A549 (cell line): ENCODE measurements at regions not wholly inside any gene's neighbourhood (a gene's known extent, or its start where the extent isn't known, plus 50 kb on each side); places are given as distances from the start of the nearest gene placed in this dataset.

Source experiments
- BHLHE40 ChIP-seq: IDR thresholded peaks from 2 replicates; pipeline ENCODE4 v1.6.1; 2012; ENCODE audit warnings: low read depth, low read length, inconsistent platforms
- CEBPB ChIP-seq, 2 experiments: fragments of >200 bp in 1 of 2; sonication (Bioruptor Twin) in 1 of 2; formaldehyde crosslinking in 1 of 2; IDR thresholded peaks; 2 replicates each; pipeline ENCODE4 v1.6.1; 2012 to 2016
- EP300 ChIP-seq, 2 experiments: fragments of >200 bp; sonication (Bioruptor Twin); formaldehyde crosslinking; IDR thresholded peaks; 2 replicates in 1 of 2; 3 replicates in 1 of 2; pipeline ENCODE4 v1.6.1; 2016 to 2017
- KDM1A ChIP-seq: fragments of 200-600 bp; sonication (generic); IDR thresholded peaks from 2 replicates; pipeline ENCODE4 v1.6.1; 2016; ENCODE audit warnings: low read depth, mild to moderate bottlenecking
- POLR2A ChIP-seq: IDR thresholded peaks from 2 replicates; pipeline ENCODE4 v1.6.1; 2012; ENCODE audit warnings: mild to moderate bottlenecking, low read length
- RAD21 ChIP-seq, 2 experiments: fragments of >200 bp in 1 of 2; sonication (Bioruptor Twin) in 1 of 2; formaldehyde crosslinking in 1 of 2; IDR thresholded peaks in 1 of 2; conservative IDR thresholded peaks in 1 of 2; 2 replicates in 1 of 2; 3 replicates in 1 of 2; pipeline ENCODE4 v1.6.1; 2012 to 2018; ENCODE audit warnings: inconsistent platforms in 1 of 2
- TF ChIP-seq, protein P1 (sequence below): fragments of >200 bp; sonication (Bioruptor Twin); formaldehyde crosslinking; IDR thresholded peaks from 3 replicates; pipeline ENCODE4 v1.5.1; 2016

DNA sequence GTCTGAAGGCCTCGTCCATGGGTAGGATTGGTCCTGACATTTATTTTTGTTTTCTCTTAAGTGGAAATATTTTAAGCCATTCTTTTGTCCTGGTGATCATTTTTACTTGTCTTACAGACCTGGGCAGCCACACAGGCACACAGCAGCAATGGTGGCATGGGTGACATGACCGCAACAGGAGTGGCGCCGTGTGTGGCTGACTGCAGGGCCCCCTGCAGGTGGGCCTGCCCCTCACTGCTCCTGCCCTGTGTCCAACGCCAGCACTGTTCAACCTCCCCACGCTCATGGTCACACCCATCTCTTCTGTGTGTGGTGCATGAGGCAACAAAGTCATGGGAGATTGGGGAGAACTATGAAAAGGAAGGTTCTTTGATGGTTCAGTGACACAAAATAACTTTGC lies 151.9 kb downstream of the MYLK4 start:
- no peak for TF ChIP-seq EP300 (IDR thresholded peaks at IDR 0.05)
- no peak for TF ChIP-seq KDM1A
- TF ChIP-seq RAD21 (conservative IDR thresholded peaks at IDR 0.05 in 1 of 2, IDR thresholded peaks at IDR 0.05 in 1 of 2) = no peak
- TF ChIP-seq POLR2A = no peak
- TF ChIP-seq, protein P1, sequence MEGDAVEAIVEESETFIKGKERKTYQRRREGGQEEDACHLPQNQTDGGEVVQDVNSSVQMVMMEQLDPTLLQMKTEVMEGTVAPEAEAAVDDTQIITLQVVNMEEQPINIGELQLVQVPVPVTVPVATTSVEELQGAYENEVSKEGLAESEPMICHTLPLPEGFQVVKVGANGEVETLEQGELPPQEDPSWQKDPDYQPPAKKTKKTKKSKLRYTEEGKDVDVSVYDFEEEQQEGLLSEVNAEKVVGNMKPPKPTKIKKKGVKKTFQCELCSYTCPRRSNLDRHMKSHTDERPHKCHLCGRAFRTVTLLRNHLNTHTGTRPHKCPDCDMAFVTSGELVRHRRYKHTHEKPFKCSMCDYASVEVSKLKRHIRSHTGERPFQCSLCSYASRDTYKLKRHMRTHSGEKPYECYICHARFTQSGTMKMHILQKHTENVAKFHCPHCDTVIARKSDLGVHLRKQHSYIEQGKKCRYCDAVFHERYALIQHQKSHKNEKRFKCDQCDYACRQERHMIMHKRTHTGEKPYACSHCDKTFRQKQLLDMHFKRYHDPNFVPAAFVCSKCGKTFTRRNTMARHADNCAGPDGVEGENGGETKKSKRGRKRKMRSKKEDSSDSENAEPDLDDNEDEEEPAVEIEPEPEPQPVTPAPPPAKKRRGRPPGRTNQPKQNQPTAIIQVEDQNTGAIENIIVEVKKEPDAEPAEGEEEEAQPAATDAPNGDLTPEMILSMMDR = no peak
- no peak for TF ChIP-seq BHLHE40
- TF ChIP-seq CEBPB (IDR thresholded peaks at IDR 0.05) = no peak
